A204.1 (cell line): ENCODE measurements at regions not wholly inside any gene's neighbourhood (a gene's known extent, or its start where the extent isn't known, plus 50 kb on each side); places are given as distances from the start of the nearest gene placed in this dataset.

ENCODE experiments used
- FAIRE-seq: peaks from 2 replicates; lab custom pipeline; 2012; peaks lifted over from hg19 to GRCh38; lab: Jason Lieb, UNC

DNA sequence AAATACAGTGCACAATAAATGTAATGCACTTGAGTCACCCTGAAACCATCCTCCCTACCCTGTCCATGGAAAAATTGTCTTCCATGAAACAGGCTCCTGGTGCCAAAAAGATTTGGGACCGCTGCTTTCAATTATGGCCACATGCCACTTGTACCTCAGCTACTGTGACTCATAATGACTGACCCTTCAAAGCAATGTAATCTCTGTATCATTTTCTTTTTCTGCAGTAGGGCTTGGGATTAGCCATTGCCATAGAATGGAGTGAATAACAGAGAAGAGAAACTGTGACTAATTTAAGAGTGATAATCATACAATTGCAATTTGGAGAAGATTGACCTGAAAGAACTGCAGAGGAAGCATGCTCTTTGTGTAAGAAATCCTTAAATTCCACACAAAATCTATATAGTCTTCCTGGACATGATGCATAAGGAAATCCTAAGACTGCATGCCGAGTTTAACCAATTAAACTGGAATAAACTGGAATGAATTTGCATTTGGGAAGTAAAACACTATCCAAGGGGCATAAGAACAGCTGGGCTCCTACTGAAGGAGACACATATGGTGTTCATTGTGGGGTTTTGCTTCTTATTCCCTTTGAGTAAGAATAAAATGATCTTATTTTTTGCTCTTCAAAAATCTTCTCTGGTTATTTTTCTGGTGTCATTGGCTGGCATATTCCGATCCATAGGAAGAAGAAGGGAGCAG lies 59.5 kb upstream of the SLC7A1 start:
- FAIRE-seq: no peak

DNA sequence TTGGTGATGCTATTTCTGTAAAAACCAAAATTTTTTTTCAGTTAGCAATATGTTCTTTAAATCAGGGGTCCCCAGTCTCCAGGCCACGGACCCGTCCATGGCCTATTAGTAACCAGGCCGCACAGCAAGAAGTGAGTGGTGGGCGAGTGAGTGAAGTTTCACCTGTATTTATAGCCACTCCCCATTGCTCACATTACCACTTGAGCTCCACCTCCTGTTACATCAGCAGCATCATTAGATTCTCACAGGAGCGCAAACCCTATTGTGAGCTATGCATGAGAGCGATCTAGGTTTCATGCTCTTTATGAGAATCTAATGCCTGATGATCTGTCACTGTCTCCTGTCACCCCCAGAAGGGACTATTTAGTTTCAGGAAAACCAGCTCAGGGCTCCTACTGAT lies 58.9 kb upstream of the SLC7A1 start:
- FAIRE-seq: no peak

DNA sequence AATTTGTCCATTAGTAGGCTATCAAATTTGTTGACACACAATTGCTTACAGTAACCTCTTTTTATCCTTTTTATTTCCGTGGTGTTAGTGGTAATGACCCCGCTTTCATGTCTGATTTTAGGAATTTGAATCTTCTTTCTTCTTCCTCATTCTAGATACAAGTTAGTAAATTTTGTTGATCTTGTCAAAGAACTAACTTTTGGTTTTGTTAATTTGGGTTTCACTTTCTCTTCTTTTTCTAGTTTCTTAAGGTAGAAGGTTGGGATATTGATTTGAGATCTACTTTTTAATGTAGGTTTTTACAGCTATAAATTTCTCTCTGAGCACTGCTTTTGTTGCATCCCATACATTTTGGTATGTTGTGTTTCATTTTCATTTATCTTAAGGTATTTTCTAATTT lies 53.3 kb upstream of the SLC7A1 start:
- no peak for FAIRE-seq
